ENCODE measurements at regions not wholly inside any gene's neighbourhood (a gene's known extent, or its start where the extent isn't known, plus 50 kb on each side); places are given as distances from the start of the nearest gene placed in this dataset.

- no peak for TF ChIP-seq CTCF (conservative IDR thresholded peaks at IDR 0.05)
- TF ChIP-seq ZFX (IDR thresholded peaks at IDR 0.05) = no peak
- no peak overlapping the region for H3K27ac ChIP-seq
Observed at GRCh38 chr5:133841831-133842750, 126.3 kb downstream of the C5orf15 start.

- no peak overlapping the region for H3K27ac ChIP-seq
- TF ChIP-seq CTCF (conservative IDR thresholded peaks at IDR 0.05) (no peak), ZFX (IDR thresholded peaks at IDR 0.05) (no peak)
Observed at GRCh38 chr5:133840168-133840567, 128.3 kb downstream of the C5orf15 start.

- TF ChIP-seq ZFX (IDR thresholded peaks at IDR 0.05) = no peak
- no peak overlapping the region for H3K27ac ChIP-seq
Observed at GRCh38 chr5:133839721-133840120, 128.7 kb downstream of the C5orf15 start.

- TF ChIP-seq ZFX (IDR thresholded peaks at IDR 0.05) = no peak
- no peak for TF ChIP-seq CTCF (conservative IDR thresholded peaks at IDR 0.05)
- no peak overlapping the region for H3K27ac ChIP-seq
Observed at GRCh38 chr5:133839090-133839489, 129.3 kb downstream of the C5orf15 start.

- TF ChIP-seq CTCF (conservative IDR thresholded peaks at IDR 0.05) (no peak), ZFX (IDR thresholded peaks at IDR 0.05) (no peak)
- no peak overlapping the region for H3K27ac ChIP-seq
Observed at GRCh38 chr5:133838286-133838685, 130.1 kb downstream of the C5orf15 start.

GRCh38 chr5:133831491-133832224, 136.8 kb downstream of the C5orf15 start:
- no peak for TF ChIP-seq CTCF (conservative IDR thresholded peaks at IDR 0.05)
- no peak for TF ChIP-seq ZFX (IDR thresholded peaks at IDR 0.05)
- no peak overlapping the region for H3K27ac ChIP-seq

- TF ChIP-seq CTCF (conservative IDR thresholded peaks at IDR 0.05) = no peak
- TF ChIP-seq ZFX (IDR thresholded peaks at IDR 0.05) = no peak
- no peak overlapping the region for H3K27ac ChIP-seq
Observed at GRCh38 chr5:133830911-133831310, 137.5 kb downstream of the C5orf15 start.
